ENCODE measurements at regions not wholly inside any gene's neighbourhood (a gene's known extent, or its start where the extent isn't known, plus 50 kb on each side); places are given as distances from the start of the nearest gene placed in this dataset.

- H3K4me1 ChIP-seq (ENCODE audit: control insufficient read depth, insufficient read depth, low read length, poor library complexity, severe bottlenecking), result no peaks in the 10 kb centered on the region
- H3K27me3 ChIP-seq (replicated peaks; ENCODE audit: control insufficient read depth, insufficient read depth, low read length, poor library complexity, severe bottlenecking), result no peaks in the 10 kb centered on the region
- no peak for DNase-seq
- no peak overlapping the region for H3K27ac ChIP-seq (ENCODE audit: insufficient read depth, low read length, poor library complexity, severe bottlenecking)
- no peaks in the 10 kb centered on the region for H3K36me3 ChIP-seq (ENCODE audit: control insufficient read depth, insufficient read depth, low read length)
- H3K4me3 ChIP-seq (ENCODE audit: insufficient read depth, low read depth, low read length, poor library complexity, severe bottlenecking), result no peak overlapping the region
- no peaks in the 10 kb centered on the region for H3K9me3 ChIP-seq (ENCODE audit: control insufficient read depth, low read length)
Measured at GRCh38 chr6:140833408-140833807, 1299.3 kb upstream of the GJE1 start.

- H3K4me3 ChIP-seq (ENCODE audit: insufficient read depth, low read depth, low read length, poor library complexity, severe bottlenecking), result no peak overlapping the region
- H3K27me3 ChIP-seq (replicated peaks; ENCODE audit: control insufficient read depth, insufficient read depth, low read length, poor library complexity, severe bottlenecking), result no peaks in the 10 kb centered on the region
- H3K27ac ChIP-seq (ENCODE audit: insufficient read depth, low read length, poor library complexity, severe bottlenecking), result no peak overlapping the region
- no peaks in the 10 kb centered on the region for H3K4me1 ChIP-seq (ENCODE audit: control insufficient read depth, insufficient read depth, low read length, poor library complexity, severe bottlenecking)
- no peak for DNase-seq
- H3K36me3 ChIP-seq (ENCODE audit: control insufficient read depth, insufficient read depth, low read length), result no peaks in the 10 kb centered on the region
- H3K9me3 ChIP-seq (ENCODE audit: control insufficient read depth, low read length), result no peaks in the 10 kb centered on the region
Measured at GRCh38 chr6:140830666-140831065, 1302.1 kb upstream of the GJE1 start.

GRCh38 chr6:140828856-140829255 is 1303.9 kb upstream of the GJE1 start:
- DNase-seq, result no peak
- Histone ChIP-seq H3K27me3 (replicated peaks; ENCODE audit: control insufficient read depth, insufficient read depth, low read length, poor library complexity, severe bottlenecking) (no peaks in the 10 kb centered on the region), H3K9me3 (ENCODE audit: control insufficient read depth, low read length) (no peaks in the 10 kb centered on the region), H3K27ac (ENCODE audit: insufficient read depth, low read length, poor library complexity, severe bottlenecking) (no peak overlapping the region), H3K4me1 (ENCODE audit: control insufficient read depth, insufficient read depth, low read length, poor library complexity, severe bottlenecking) (no peaks in the 10 kb centered on the region), H3K36me3 (ENCODE audit: control insufficient read depth, insufficient read depth, low read length) (no peaks in the 10 kb centered on the region), H3K4me3 (ENCODE audit: insufficient read depth, low read depth, low read length, poor library complexity, severe bottlenecking) (no peak overlapping the region)

GRCh38 chr6:140827593-140827992 is 1305.1 kb upstream of the GJE1 start:
- Histone ChIP-seq H3K4me1 (ENCODE audit: control insufficient read depth, insufficient read depth, low read length, poor library complexity, severe bottlenecking) (no peaks in the 10 kb centered on the region), H3K27me3 (replicated peaks; ENCODE audit: control insufficient read depth, insufficient read depth, low read length, poor library complexity, severe bottlenecking) (no peaks in the 10 kb centered on the region), H3K36me3 (ENCODE audit: control insufficient read depth, insufficient read depth, low read length) (no peaks in the 10 kb centered on the region), H3K27ac (ENCODE audit: insufficient read depth, low read length, poor library complexity, severe bottlenecking) (no peak overlapping the region), H3K9me3 (ENCODE audit: control insufficient read depth, low read length) (no peaks in the 10 kb centered on the region), H3K4me3 (ENCODE audit: insufficient read depth, low read depth, low read length, poor library complexity, severe bottlenecking) (no peak overlapping the region)
- DNase-seq, result no peak

- H3K27me3 ChIP-seq (replicated peaks; ENCODE audit: control insufficient read depth, insufficient read depth, low read length, poor library complexity, severe bottlenecking), result no peaks in the 10 kb centered on the region
Measured at GRCh38 chr6:140825731-140826130, 1307.0 kb upstream of the GJE1 start.

GRCh38 chr6:140824595-140824994 is 1308.1 kb upstream of the GJE1 start:
- Histone ChIP-seq H3K36me3 (ENCODE audit: control insufficient read depth, insufficient read depth, low read length) (no peaks in the 10 kb centered on the region), H3K9me3 (ENCODE audit: control insufficient read depth, low read length) (no peaks in the 10 kb centered on the region), H3K27ac (ENCODE audit: insufficient read depth, low read length, poor library complexity, severe bottlenecking) (no peak overlapping the region), H3K4me1 (ENCODE audit: control insufficient read depth, insufficient read depth, low read length, poor library complexity, severe bottlenecking) (no peaks in the 10 kb centered on the region), H3K27me3 (replicated peaks; ENCODE audit: control insufficient read depth, insufficient read depth, low read length, poor library complexity, severe bottlenecking) (no peaks in the 10 kb centered on the region), H3K4me3 (ENCODE audit: insufficient read depth, low read depth, low read length, poor library complexity, severe bottlenecking) (no peak overlapping the region)
- no peak for DNase-seq

More at GRCh38 chr6:140825731-140826130, 1307.0 kb upstream of the GJE1 start:
- DNase-seq, result no peak
- Histone ChIP-seq H3K36me3 (ENCODE audit: control insufficient read depth, insufficient read depth, low read length) (no peaks in the 10 kb centered on the region), H3K27ac (ENCODE audit: insufficient read depth, low read length, poor library complexity, severe bottlenecking) (no peak overlapping the region), H3K4me3 (ENCODE audit: insufficient read depth, low read depth, low read length, poor library complexity, severe bottlenecking) (no peak overlapping the region), H3K4me1 (ENCODE audit: control insufficient read depth, insufficient read depth, low read length, poor library complexity, severe bottlenecking) (no peaks in the 10 kb centered on the region), H3K9me3 (ENCODE audit: control insufficient read depth, low read length) (no peaks in the 10 kb centered on the region)

GRCh38 chr6:140821196-140821595 is 1311.5 kb upstream of the GJE1 start:
- H3K36me3 ChIP-seq (ENCODE audit: control insufficient read depth, insufficient read depth, low read length), result no peaks in the 10 kb centered on the region
- H3K27me3 ChIP-seq (replicated peaks; ENCODE audit: control insufficient read depth, insufficient read depth, low read length, poor library complexity, severe bottlenecking), result no peaks in the 10 kb centered on the region
- no peaks in the 10 kb centered on the region for H3K9me3 ChIP-seq (ENCODE audit: control insufficient read depth, low read length)
- no peaks in the 10 kb centered on the region for H3K4me1 ChIP-seq (ENCODE audit: control insufficient read depth, insufficient read depth, low read length, poor library complexity, severe bottlenecking)
- H3K27ac ChIP-seq (ENCODE audit: insufficient read depth, low read length, poor library complexity, severe bottlenecking), result no peak overlapping the region
- DNase-seq, result no peak
- no peak overlapping the region for H3K4me3 ChIP-seq (ENCODE audit: insufficient read depth, low read depth, low read length, poor library complexity, severe bottlenecking)

GRCh38 chr6:140817176-140817575 is 1315.5 kb upstream of the GJE1 start:
- H3K27me3 ChIP-seq (replicated peaks; ENCODE audit: control insufficient read depth, insufficient read depth, low read length, poor library complexity, severe bottlenecking), result no peaks in the 10 kb centered on the region
- H3K36me3 ChIP-seq (ENCODE audit: control insufficient read depth, insufficient read depth, low read length), result no peaks in the 10 kb centered on the region
- no peak for DNase-seq

GRCh38 chr6:140816681-140817080 is 1316.0 kb upstream of the GJE1 start:
- no peaks in the 10 kb centered on the region for H3K9me3 ChIP-seq (ENCODE audit: control insufficient read depth, low read length)
- no peaks in the 10 kb centered on the region for H3K4me1 ChIP-seq (ENCODE audit: control insufficient read depth, insufficient read depth, low read length, poor library complexity, severe bottlenecking)
- no peak overlapping the region for H3K4me3 ChIP-seq (ENCODE audit: insufficient read depth, low read depth, low read length, poor library complexity, severe bottlenecking)
- no peaks in the 10 kb centered on the region for H3K27me3 ChIP-seq (replicated peaks; ENCODE audit: control insufficient read depth, insufficient read depth, low read length, poor library complexity, severe bottlenecking)
- no peak overlapping the region for H3K27ac ChIP-seq (ENCODE audit: insufficient read depth, low read length, poor library complexity, severe bottlenecking)
- DNase-seq, result no peak
- no peaks in the 10 kb centered on the region for H3K36me3 ChIP-seq (ENCODE audit: control insufficient read depth, insufficient read depth, low read length)

More at GRCh38 chr6:140817176-140817575, 1315.5 kb upstream of the GJE1 start:
- Histone ChIP-seq H3K27ac (ENCODE audit: insufficient read depth, low read length, poor library complexity, severe bottlenecking) (no peak overlapping the region), H3K9me3 (ENCODE audit: control insufficient read depth, low read length) (no peaks in the 10 kb centered on the region), H3K4me1 (ENCODE audit: control insufficient read depth, insufficient read depth, low read length, poor library complexity, severe bottlenecking) (no peaks in the 10 kb centered on the region), H3K4me3 (ENCODE audit: insufficient read depth, low read depth, low read length, poor library complexity, severe bottlenecking) (no peak overlapping the region)

- Histone ChIP-seq H3K9me3 (ENCODE audit: control insufficient read depth, low read length) (no peaks in the 10 kb centered on the region), H3K36me3 (ENCODE audit: control insufficient read depth, insufficient read depth, low read length) (no peaks in the 10 kb centered on the region), H3K27ac (ENCODE audit: insufficient read depth, low read length, poor library complexity, severe bottlenecking) (no peak overlapping the region), H3K4me3 (ENCODE audit: insufficient read depth, low read depth, low read length, poor library complexity, severe bottlenecking) (no peak overlapping the region), H3K4me1 (ENCODE audit: control insufficient read depth, insufficient read depth, low read length, poor library complexity, severe bottlenecking) (no peaks in the 10 kb centered on the region), H3K27me3 (replicated peaks; ENCODE audit: control insufficient read depth, insufficient read depth, low read length, poor library complexity, severe bottlenecking) (no peaks in the 10 kb centered on the region)
- no peak for DNase-seq
Measured at GRCh38 chr6:140812636-140813035, 1320.1 kb upstream of the GJE1 start.

- no peaks in the 10 kb centered on the region for H3K36me3 ChIP-seq (ENCODE audit: control insufficient read depth, insufficient read depth, low read length)
- H3K27ac ChIP-seq (ENCODE audit: insufficient read depth, low read length, poor library complexity, severe bottlenecking), result no peak overlapping the region
- no peak overlapping the region for H3K4me3 ChIP-seq (ENCODE audit: insufficient read depth, low read depth, low read length, poor library complexity, severe bottlenecking)
- no peaks in the 10 kb centered on the region for H3K9me3 ChIP-seq (ENCODE audit: control insufficient read depth, low read length)
- DNase-seq, result no peak
- H3K27me3 ChIP-seq (replicated peaks; ENCODE audit: control insufficient read depth, insufficient read depth, low read length, poor library complexity, severe bottlenecking), result no peaks in the 10 kb centered on the region
- H3K4me1 ChIP-seq (ENCODE audit: control insufficient read depth, insufficient read depth, low read length, poor library complexity, severe bottlenecking), result no peaks in the 10 kb centered on the region
Measured at GRCh38 chr6:140811642-140812041, 1321.1 kb upstream of the GJE1 start.

Data from effector memory CD4-positive, alpha-beta T cell (primary cell).